Glutamatergic neuron (in vitro differentiated cells): ENCODE measurements at regions not wholly inside any gene's neighbourhood (a gene's known extent, or its start where the extent isn't known, plus 50 kb on each side); places are given as distances from the start of the nearest gene placed in this dataset.

Experiments used
- DNase-seq: peaks from one replicate; pipeline ENCODE4 v3.0.0; 2022
- H3K27ac Mint-ChIP-seq: one replicate; pipeline ENCODE4 v1.8.0; 2020; ENCODE audit warnings: mild to moderate bottlenecking, mixed read lengths, inconsistent platforms; ENCODE audit not compliant: unreplicated experiment
- H3K27me3 Mint-ChIP-seq: one replicate; pipeline ENCODE4 v1.8.0; 2020; ENCODE audit warnings: mild to moderate bottlenecking, moderate library complexity, mixed read lengths, inconsistent platforms; ENCODE audit not compliant: unreplicated experiment
- H3K36me3 Mint-ChIP-seq: one replicate; pipeline ENCODE4 v1.8.0; 2020; ENCODE audit warnings: mild to moderate bottlenecking, mixed read lengths, inconsistent platforms; ENCODE audit not compliant: unreplicated experiment
- H3K4me1 Mint-ChIP-seq: one replicate; pipeline ENCODE4 v1.8.0; 2020; ENCODE audit warnings: mild to moderate bottlenecking, low read depth, mixed read lengths, inconsistent platforms; ENCODE audit not compliant: unreplicated experiment
- H3K4me3 Mint-ChIP-seq: one replicate; pipeline ENCODE4 v1.8.0; 2020; ENCODE audit warnings: mild to moderate bottlenecking, mixed read lengths, inconsistent platforms; ENCODE audit not compliant: unreplicated experiment
- H3K9me3 Mint-ChIP-seq: one replicate; pipeline ENCODE4 v1.8.0; 2020; ENCODE audit warnings: mild to moderate bottlenecking, moderate library complexity, mixed read lengths, inconsistent platforms; ENCODE audit not compliant: unreplicated experiment
- TF ChIP-seq, protein P1 (sequence below): fragments of 200-600 bp; sonication (generic); IDR thresholded peaks from one replicate; pipeline ENCODE4 v1.5.0; 2021; ENCODE audit not compliant: partially characterized antibody, unreplicated experiment

GRCh38 chr2:52404866-52405265 is 1362.7 kb upstream of the CHAC2 start:
- Mint-ChIP-seq H3K27ac (no peak overlapping the region), H3K4me1 (peaks cover 4% of the 10 kb centered on the region), H3K4me3 (no peak overlapping the region), H3K9me3 (no peaks in the 10 kb centered on the region), H3K36me3 (no peaks in the 10 kb centered on the region), H3K27me3 (no peaks in the 10 kb centered on the region)
- DNase-seq: no peak
- TF ChIP-seq, protein P1, sequence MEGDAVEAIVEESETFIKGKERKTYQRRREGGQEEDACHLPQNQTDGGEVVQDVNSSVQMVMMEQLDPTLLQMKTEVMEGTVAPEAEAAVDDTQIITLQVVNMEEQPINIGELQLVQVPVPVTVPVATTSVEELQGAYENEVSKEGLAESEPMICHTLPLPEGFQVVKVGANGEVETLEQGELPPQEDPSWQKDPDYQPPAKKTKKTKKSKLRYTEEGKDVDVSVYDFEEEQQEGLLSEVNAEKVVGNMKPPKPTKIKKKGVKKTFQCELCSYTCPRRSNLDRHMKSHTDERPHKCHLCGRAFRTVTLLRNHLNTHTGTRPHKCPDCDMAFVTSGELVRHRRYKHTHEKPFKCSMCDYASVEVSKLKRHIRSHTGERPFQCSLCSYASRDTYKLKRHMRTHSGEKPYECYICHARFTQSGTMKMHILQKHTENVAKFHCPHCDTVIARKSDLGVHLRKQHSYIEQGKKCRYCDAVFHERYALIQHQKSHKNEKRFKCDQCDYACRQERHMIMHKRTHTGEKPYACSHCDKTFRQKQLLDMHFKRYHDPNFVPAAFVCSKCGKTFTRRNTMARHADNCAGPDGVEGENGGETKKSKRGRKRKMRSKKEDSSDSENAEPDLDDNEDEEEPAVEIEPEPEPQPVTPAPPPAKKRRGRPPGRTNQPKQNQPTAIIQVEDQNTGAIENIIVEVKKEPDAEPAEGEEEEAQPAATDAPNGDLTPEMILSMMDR: no peak

- Mint-ChIP-seq H3K27ac (no peak overlapping the region), H3K36me3 (no peaks in the 10 kb centered on the region), H3K9me3 (no peaks in the 10 kb centered on the region), H3K4me3 (no peak overlapping the region), H3K4me1 (peaks cover 1% of the 10 kb centered on the region), H3K27me3 (no peaks in the 10 kb centered on the region)
- TF ChIP-seq, protein P1: no peak
- no peak for DNase-seq
Measured at GRCh38 chr2:52404046-52404445, 1363.6 kb upstream of the CHAC2 start.

DNA sequence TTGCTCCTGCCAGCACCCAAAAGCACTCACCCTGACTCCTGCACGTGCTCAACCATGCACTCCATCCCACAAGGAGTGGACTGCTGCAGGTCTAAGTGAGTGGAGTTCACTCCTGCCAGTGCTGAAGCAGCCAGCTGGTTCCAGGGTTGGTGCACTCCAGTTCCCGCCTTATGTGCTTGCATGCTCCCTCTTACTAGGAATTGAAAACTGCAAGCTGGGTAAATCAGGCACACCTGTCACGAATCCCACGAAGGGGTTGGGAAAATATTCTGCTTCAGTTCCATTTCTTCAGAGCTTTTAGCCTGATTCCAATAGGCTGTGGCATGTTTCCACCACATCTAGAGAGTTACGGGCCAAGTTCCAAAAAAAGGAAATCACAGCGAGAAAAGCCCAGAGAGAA is 1365.5 kb upstream of the CHAC2 start:
- TF ChIP-seq, protein P1: no peak
- H3K4me1 Mint-ChIP-seq: peaks cover 1% of the 10 kb centered on the region
- DNase-seq: no peak
- H3K9me3 Mint-ChIP-seq: no peaks in the 10 kb centered on the region
- H3K27ac Mint-ChIP-seq: no peak overlapping the region
- no peak overlapping the region for H3K4me3 Mint-ChIP-seq
- no peaks in the 10 kb centered on the region for H3K36me3 Mint-ChIP-seq
- no peaks in the 10 kb centered on the region for H3K27me3 Mint-ChIP-seq

DNA sequence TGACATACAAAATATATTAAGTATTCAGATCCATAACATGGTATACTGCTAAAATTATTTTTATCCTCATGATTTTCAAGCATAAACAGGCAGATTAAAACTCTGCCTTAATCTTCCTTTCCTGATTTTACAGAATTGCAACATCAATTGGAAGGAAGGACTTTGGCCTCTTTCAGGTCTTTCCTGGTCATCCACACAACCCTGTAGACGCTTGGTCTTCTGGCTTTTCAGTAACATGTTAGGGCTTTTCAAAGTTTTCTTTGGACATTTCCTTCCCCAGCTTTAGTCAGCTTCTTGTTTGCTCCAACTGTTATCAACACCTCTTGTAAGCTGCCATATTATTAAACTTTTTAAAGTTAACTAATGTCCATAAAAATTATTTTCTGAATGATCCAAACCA is 1364.9 kb upstream of the NRXN1 start:
- no peaks in the 10 kb centered on the region for H3K9me3 Mint-ChIP-seq
- no peaks in the 10 kb centered on the region for H3K36me3 Mint-ChIP-seq
- H3K4me1 Mint-ChIP-seq: peaks cover 2% of the 10 kb centered on the region
- TF ChIP-seq, protein P1: no peak
- H3K4me3 Mint-ChIP-seq: no peak overlapping the region
- H3K27ac Mint-ChIP-seq: no peak overlapping the region
- H3K27me3 Mint-ChIP-seq: no peaks in the 10 kb centered on the region
- DNase-seq: no peak

- TF ChIP-seq, protein P1: no peak
- no peaks in the 10 kb centered on the region for H3K36me3 Mint-ChIP-seq
- no peaks in the 10 kb centered on the region for H3K27me3 Mint-ChIP-seq
- H3K27ac Mint-ChIP-seq: no peak overlapping the region
- H3K9me3 Mint-ChIP-seq: no peaks in the 10 kb centered on the region
- H3K4me3 Mint-ChIP-seq: no peak overlapping the region
- no peak for DNase-seq
- H3K4me1 Mint-ChIP-seq: peaks cover 7% of the 10 kb centered on the region
Measured at GRCh38 chr2:52395912-52396311, 1364.0 kb upstream of the NRXN1 start.
